Endothelial cell of umbilical vein (primary cell): ENCODE measurements at regions not wholly inside any gene's neighbourhood (a gene's known extent, or its start where the extent isn't known, plus 50 kb on each side); places are given as distances from the start of the nearest gene placed in this dataset.

Source experiments
- BruUV-seq: library from RNA; stranded (reverse); fragments of 400-500 nt; replicated peaks from 2 replicates; lab custom pipeline; 2021; lab: Mats Ljungman, UMichigan
- CTCF ChIA-PET: fragments of 300-600, 350-600 bp; sonication (Branson Sonifier 250); formaldehyde crosslinking; loops from one replicate; lab custom pipeline; 2021; ENCODE audit warnings: antibody characterized with exemption, inconsistent platforms; lab: Charles Lee
- POLR2A ChIA-PET: fragments of 300-600, 350-600 bp; sonication (Branson Sonifier 250); formaldehyde crosslinking; loops from one replicate; lab custom pipeline; 2021; ENCODE audit warnings: antibody characterized with exemption, inconsistent platforms; lab: Charles Lee
- DNase-seq: peaks from one replicate; pipeline ENCODE4 v3.0.0-alpha.2; 2011; ENCODE audit warnings: low read depth, low spot score
- FAIRE-seq: peaks from 2 replicates; lab custom pipeline; 2011; peaks lifted over from hg19 to GRCh38; lab: Jason Lieb, UNC
- H2AFZ ChIP-seq: 2 replicates; pipeline ENCODE4 v1.6.0; 2012; ENCODE audit warnings: low read depth, low read length, control low read depth, inconsistent platforms
- H3K27ac ChIP-seq: 2 replicates; pipeline ENCODE4 v1.5.1; 2011; ENCODE audit warnings: low read depth, mild to moderate bottlenecking, control low read depth, low read length, moderate library complexity; ENCODE audit not compliant: insufficient read depth
- H3K27me3 ChIP-seq, 2 experiments: 2 replicates each; pipeline versions ENCODE4 v1.6.0 to v1.6.1; 2011; ENCODE audit warnings: low read length in 2 of 2, mixed read lengths in 1 of 2; ENCODE audit not compliant: control insufficient read depth in 2 of 2, insufficient read depth in 2 of 2
- H3K36me3 ChIP-seq, 2 experiments: 2 replicates in 1 of 2; 3 replicates in 1 of 2; pipeline ENCODE4 v1.5.1; 2011; ENCODE audit warnings: low read length in 2 of 2, mild to moderate bottlenecking in 1 of 2, moderate library complexity in 1 of 2; ENCODE audit not compliant: control insufficient read depth in 2 of 2, insufficient read depth in 2 of 2; ENCODE audit errors: extremely low read depth in 1 of 2
- H3K4me1 ChIP-seq: 3 replicates; pipeline ENCODE4 v1.5.1; 2011; ENCODE audit warnings: mild to moderate bottlenecking, low read length; ENCODE audit not compliant: control insufficient read depth, insufficient read depth; ENCODE audit errors: extremely low read depth
- H3K4me2 ChIP-seq: 2 replicates; pipeline ENCODE4 v1.6.1; 2011; ENCODE audit warnings: low read length, control low read depth, mixed read lengths; ENCODE audit not compliant: insufficient read depth
- H3K4me3 ChIP-seq, 3 experiments: fragments of 200-600 bp in 1 of 3; sonication (generic), shearing (Covaris generic) in 1 of 3; replicated peaks in 1 of 3; 2 replicates each; pipeline ENCODE4 v1.5.1; 2011 to 2016; ENCODE audit warnings: control low read depth in 3 of 3, low read length in 3 of 3, mild to moderate bottlenecking in 2 of 3, inconsistent platforms in 1 of 3, low read depth in 1 of 3, moderate library complexity in 1 of 3; ENCODE audit not compliant: insufficient read depth in 1 of 3
- H3K79me2 ChIP-seq: 2 replicates; pipeline ENCODE4 v1.6.0; 2012; ENCODE audit warnings: low read length, inconsistent platforms; ENCODE audit not compliant: control insufficient read depth, insufficient read depth
- H3K9ac ChIP-seq: replicated peaks from 2 replicates; pipeline ENCODE3; 2011; ENCODE audit warnings: low read length, control low read depth; ENCODE audit not compliant: insufficient read depth; ENCODE audit errors: extremely low read depth
- H3K9me1 ChIP-seq: replicated peaks from 3 replicates; pipeline ENCODE4 v1.6.0; 2011; ENCODE audit warnings: mild to moderate bottlenecking, low read length; ENCODE audit not compliant: control insufficient read depth, insufficient read depth; ENCODE audit errors: extremely low read depth
- H3K9me3 ChIP-seq: replicated peaks from 2 replicates; pipeline ENCODE4 v1.5.1; 2012; ENCODE audit warnings: low read length, inconsistent platforms; ENCODE audit not compliant: control insufficient read depth, insufficient read depth
- H4K20me1 ChIP-seq: replicated peaks from 2 replicates; pipeline ENCODE3; 2011; ENCODE audit warnings: mild to moderate bottlenecking, low read length; ENCODE audit not compliant: control insufficient read depth, insufficient read depth; ENCODE audit errors: extremely low read depth
- CTCF ChIP-seq, 2 donors: IDR thresholded peaks; 1 replicate in 1 of 2; 2 replicates in 1 of 2; pipeline ENCODE4 v1.5.1; 2011; ENCODE audit warnings: low read length in 2 of 2, mild to moderate bottlenecking in 2 of 2, moderate library complexity in 2 of 2, control low read depth in 1 of 2, inconsistent platforms in 1 of 2, low read depth in 1 of 2; ENCODE audit not compliant: insufficient read depth in 1 of 2; ENCODE audit errors: extremely low read depth in 1 of 2
- EZH2 ChIP-seq: IDR thresholded peaks from 2 replicates; pipeline ENCODE4 v1.6.1; 2012; ENCODE audit warnings: borderline replicate concordance, low read depth, mild to moderate bottlenecking, moderate library complexity, low read length, inconsistent platforms; ENCODE audit not compliant: severe bottlenecking
- FOS ChIP-seq: IDR thresholded peaks from 2 replicates; pipeline ENCODE4 v1.6.1; 2011; ENCODE audit warnings: mild to moderate bottlenecking, low read length, moderate library complexity, borderline replicate concordance; ENCODE audit not compliant: insufficient read depth
- GATA2 ChIP-seq: IDR thresholded peaks from 2 replicates; pipeline ENCODE4 v1.7.0; 2011; ENCODE audit warnings: low read depth, mild to moderate bottlenecking, moderate library complexity, mixed read lengths, low read length; ENCODE audit not compliant: insufficient read length, insufficient read depth
- JUN ChIP-seq: IDR thresholded peaks from 2 replicates; pipeline ENCODE4 v1.6.1; 2011; ENCODE audit warnings: borderline replicate concordance, low read depth; ENCODE audit not compliant: insufficient read length, insufficient read depth
- MAX ChIP-seq: IDR thresholded peaks from 2 replicates; pipeline ENCODE4 v1.6.1; 2011; ENCODE audit not compliant: insufficient read depth, insufficient read length
- MYC ChIP-seq: IDR thresholded peaks from one replicate; pipeline ENCODE4 v1.6.1; 2011; ENCODE audit warnings: mild to moderate bottlenecking, low read depth, low read length
- POLR2A ChIP-seq: IDR thresholded peaks from 2 replicates; pipeline ENCODE4 v1.6.1; 2012; ENCODE audit warnings: low read depth, mild to moderate bottlenecking, control low read depth, low read length
- POLR2AphosphoS5 ChIP-seq: IDR thresholded peaks from 2 replicates; pipeline ENCODE4 v1.6.1; 2012; ENCODE audit warnings: low read depth, mild to moderate bottlenecking, control low read depth, low read length, moderate library complexity; ENCODE audit not compliant: insufficient read depth
- dilution Hi-C: fragments of 300-500 bp; cut with MboI; formaldehyde crosslinking; loops from one replicate; pipeline ENCODE4 v1.15.0; 2019; ENCODE audit warnings: low sequenced_read_pairs; ENCODE audit not compliant: extremely low pct_ligation_motif_present
- intact Hi-C: fragments of 100-400 bp; cut with micrococcal nuclease; formaldehyde crosslinking; loops from one replicate; pipeline ENCODE4 v1.10.0; 2022

GRCh38 chr11:105230586-105230985, 91.0 kb upstream of the CARD18 start:
- Histone ChIP-seq H3K4me2 (no peak overlapping the region), H3K4me1 (peaks cover 8% of the 10 kb centered on the region), H3K27ac (no peak overlapping the region), H3K4me3 (no peak overlapping the region), H3K27me3 (no peaks in the 10 kb centered on the region), H3K9me3 (no peaks in the 10 kb centered on the region), H3K9ac (no peak overlapping the region), H4K20me1 (no peaks in the 10 kb centered on the region), H3K9me1 (no peaks in the 10 kb centered on the region), H2AFZ (no peak overlapping the region), H3K36me3 (no peaks in the 10 kb centered on the region), H3K79me2 (no peaks in the 10 kb centered on the region)
- TF ChIP-seq GATA2 (peak; percentile 53), FOS (no peak), CTCF (IDR thresholded peaks at IDR 0.05; ENCODE audit: extremely low read depth in 1 of 2, insufficient read depth in 1 of 2, low read depth in 1 of 2, low read length in 2 of 2) (no peak)
- BruUV-seq = no TSS peak
- intact Hi-C loops = no loop called here
- ChIA-PET CTCF (interaction anchor here (0.7 to 1.3 kb wide), 3 partner anchors 14 to 233 kb away, joined by 3 to 5 read pairs (median 3); no protein-coding TSS in a partner anchor), POLR2A (no interaction called here)
- DNase-seq = no peak
- no peak for FAIRE-seq
- dilution Hi-C loops = no loop called here

GRCh38 chr11:105229761-105230160, 90.2 kb upstream of the CARD18 start:
- H3K79me2 ChIP-seq = no peaks in the 10 kb centered on the region
- dilution Hi-C loops (no loop called here), intact Hi-C loops (no loop called here)
- CTCF ChIA-PET = interaction anchor here (0.7 to 1.3 kb wide), 3 partner anchors 15 to 234 kb away, joined by 3 to 5 read pairs (median 3); no protein-coding TSS in a partner anchor
- H3K27ac ChIP-seq = no peak overlapping the region
- H3K4me2 ChIP-seq = no peak overlapping the region
- FAIRE-seq (no peak), DNase-seq (no peak)
- TF ChIP-seq POLR2A (no peak), FOS (no peak), GATA2 (no peak), MYC (no peak), CTCF (IDR thresholded peaks at IDR 0.05; ENCODE audit: extremely low read depth in 1 of 2, insufficient read depth in 1 of 2, low read depth in 1 of 2, low read length in 2 of 2) (no peak), MAX (no peak), POLR2AphosphoS5 (no peak), EZH2 (no peak), JUN (no peak)
- no peaks in the 10 kb centered on the region for H3K9me1 ChIP-seq
- H3K9ac ChIP-seq = no peak overlapping the region
- H3K9me3 ChIP-seq = no peaks in the 10 kb centered on the region
- H4K20me1 ChIP-seq = no peaks in the 10 kb centered on the region
- H3K27me3 ChIP-seq = no peaks in the 10 kb centered on the region
- BruUV-seq = no TSS peak
- no peak overlapping the region for H3K4me3 ChIP-seq
- H3K4me1 ChIP-seq = peaks cover 8% of the 10 kb centered on the region
- POLR2A ChIA-PET = no interaction called here
- H2AFZ ChIP-seq = no peak overlapping the region
- no peaks in the 10 kb centered on the region for H3K36me3 ChIP-seq
